ENCODE measurements at regions not wholly inside any gene's neighbourhood (a gene's known extent, or its start where the extent isn't known, plus 50 kb on each side); places are given as distances from the start of the nearest gene placed in this dataset.

DNA sequence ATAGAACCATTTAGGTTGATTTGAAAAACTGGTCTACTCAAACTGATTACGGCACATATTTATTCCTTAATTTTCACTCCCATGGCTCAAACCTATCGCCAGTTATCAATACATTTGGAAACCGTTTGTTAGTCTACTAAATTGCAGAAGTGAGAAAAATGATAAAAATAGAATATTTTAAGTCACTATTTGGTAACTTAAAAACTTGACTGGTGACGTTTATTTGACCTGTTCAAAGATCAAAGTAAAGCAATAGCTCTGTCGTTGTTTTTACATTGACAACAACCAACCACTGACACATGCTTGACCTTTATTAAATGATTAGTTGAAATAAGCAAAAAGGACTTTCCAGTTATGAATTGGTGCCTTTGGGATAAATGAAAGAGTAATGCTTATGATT lies 402.9 kb upstream of the MAP3K7 start:
- Mint-ChIP-seq H3K9me3 (no peaks in the 10 kb centered on the region), H3K27ac (no peak overlapping the region), H3K36me3 (ENCODE audit: insufficient read depth in 1 of 3, low read depth in 3 of 3) (no peaks in the 10 kb centered on the region), H3K4me1 (no peaks in the 10 kb centered on the region), H3K4me3 (no peak overlapping the region), H3K27me3 (ENCODE audit: low read depth) (no peaks in the 10 kb centered on the region)
- no peaks in the 10 kb centered on the region for H3K4me1 ChIP-seq (ENCODE audit: insufficient read depth, low read length)
- no peak overlapping the region for H2BK15ac ChIP-seq (ENCODE audit: low read depth, low read length)
- no peak overlapping the region for H3K18ac ChIP-seq (ENCODE audit: insufficient read length, low read depth, low read length)
- H2BK120ac ChIP-seq (ENCODE audit: low read depth, low read length, poor library complexity, severe bottlenecking): no peak overlapping the region
- H3T11ph ChIP-seq (ENCODE audit: low read length): no peak overlapping the region
- H3K4ac ChIP-seq (ENCODE audit: low read depth, low read length): no peak overlapping the region
- H3K27ac ChIP-seq (ENCODE audit: insufficient read length, low read depth, low read length): no peak overlapping the region
- H3K23me2 ChIP-seq (ENCODE audit: insufficient read length, low read depth, low read length, poor library complexity, severe bottlenecking): no peaks in the 10 kb centered on the region
- WGBS (ENCODE audit: extremely low coverage, insufficient read length, low lambda C conversion rate): no CpG with 5 or more reads among the region's 5 CpGs
- DNase-seq: no peak
- no peaks in the 10 kb centered on the region for H3K79me1 ChIP-seq (ENCODE audit: insufficient read depth, low read depth, low read length, poor library complexity, severe bottlenecking)
- no peak overlapping the region for H3K56ac ChIP-seq (ENCODE audit: insufficient read length, low read depth, low read length)
- H3K27me3 ChIP-seq (ENCODE audit: insufficient read depth, low read length): no peaks in the 10 kb centered on the region
- no peak overlapping the region for H3K4me2 ChIP-seq (ENCODE audit: insufficient read depth, insufficient read length, low read length)
- H3K14ac ChIP-seq (ENCODE audit: insufficient read depth, low read length): no peak overlapping the region
- no peak overlapping the region for H2AFZ ChIP-seq (ENCODE audit: low read length)
- H2BK5ac ChIP-seq (ENCODE audit: insufficient read length, low read length): no peak overlapping the region
- H4K20me1 ChIP-seq (ENCODE audit: control insufficient read depth, insufficient read depth, insufficient read length): no peaks in the 10 kb centered on the region
- H4K91ac ChIP-seq (ENCODE audit: insufficient read length, low read depth, low read length): no peak overlapping the region
- H4K5ac ChIP-seq (ENCODE audit: insufficient read length, low read depth, low read length): no peak overlapping the region
- no peak overlapping the region for H2AK5ac ChIP-seq (ENCODE audit: insufficient read length, low read length)
- no peak overlapping the region for H2BK20ac ChIP-seq (ENCODE audit: low read depth, low read length, poor library complexity, severe bottlenecking)
- H4K8ac ChIP-seq (replicated peaks; ENCODE audit: insufficient read length, low read depth, low read length): no peak overlapping the region
- no peak overlapping the region for H3K9ac ChIP-seq (ENCODE audit: extremely low read depth, insufficient read length, low read length)
- no peak for TF ChIP-seq CTCF (conservative IDR thresholded peaks at IDR 0.05)
- H3K23ac ChIP-seq (ENCODE audit: insufficient read length, low read depth, low read length): no peak overlapping the region
- no peak overlapping the region for H2BK12ac ChIP-seq (ENCODE audit: insufficient read length, low read depth, low read length)
- no peaks in the 10 kb centered on the region for H3K9me3 ChIP-seq (ENCODE audit: control insufficient read depth, low read depth, low read length)
- no peaks in the 10 kb centered on the region for H3K79me2 ChIP-seq (ENCODE audit: insufficient read depth, low read length)

Measured in H9 (cell line).